Osteoblast (primary cell): ENCODE measurements at regions not wholly inside any gene's neighbourhood (a gene's known extent, or its start where the extent isn't known, plus 50 kb on each side); places are given as distances from the start of the nearest gene placed in this dataset.
"Not testable (repeated sequence)": the region's sequence is repeated elsewhere in the genome, so short reads cannot be mapped to it uniquely, and the experiment has no call there.

Experiments
- DNase-seq: peaks from one replicate; pipeline ENCODE4 v3.0.0; 2011; ENCODE audit warnings: low spot score, mixed read lengths; ENCODE audit not compliant: insufficient read length; ENCODE audit errors: missing footprints
- H2AFZ ChIP-seq: 2 replicates; pipeline ENCODE4 v1.6.0; 2011; ENCODE audit warnings: mild to moderate bottlenecking, low read length
- H3K27ac ChIP-seq: 2 replicates; pipeline ENCODE4 v1.5.1; 2011; ENCODE audit warnings: mild to moderate bottlenecking, low read depth, low read length, moderate library complexity
- H3K27me3 ChIP-seq: 2 replicates; pipeline ENCODE4 v1.6.0; 2012; ENCODE audit warnings: mild to moderate bottlenecking, control low read depth, inconsistent platforms, low read length, moderate library complexity; ENCODE audit not compliant: insufficient read depth
- H3K36me3 ChIP-seq: 2 replicates; pipeline ENCODE4 v1.5.1; 2011; ENCODE audit warnings: mild to moderate bottlenecking, low read length, control low read depth, moderate library complexity; ENCODE audit not compliant: insufficient read depth
- H3K4me1 ChIP-seq: 2 replicates; pipeline ENCODE4 v1.5.1; 2011; ENCODE audit warnings: mild to moderate bottlenecking, low read length, control low read depth, moderate library complexity; ENCODE audit not compliant: insufficient read depth
- H3K4me2 ChIP-seq: 2 replicates; pipeline ENCODE4 v1.6.0; 2011; ENCODE audit warnings: mild to moderate bottlenecking, low read length; ENCODE audit not compliant: insufficient read depth
- H3K4me3 ChIP-seq: fragments of 200-600 bp; sonication (generic); 3 replicates; pipeline ENCODE4 v1.5.1; 2012; ENCODE audit warnings: mild to moderate bottlenecking, low read length, inconsistent platforms; ENCODE audit not compliant: insufficient read depth
- H3K79me2 ChIP-seq: 2 replicates; pipeline ENCODE4 v1.6.0; 2012; ENCODE audit warnings: mild to moderate bottlenecking, low read length, control low read depth, inconsistent platforms; ENCODE audit not compliant: insufficient read depth
- H3K9me3 ChIP-seq: 2 replicates; pipeline ENCODE4 v1.5.1; 2011; ENCODE audit warnings: low read depth, low read length, control low read depth
- H4K20me1 ChIP-seq: 2 replicates; pipeline ENCODE4 v1.6.0; 2012; ENCODE audit warnings: mild to moderate bottlenecking, low read length, control low read depth; ENCODE audit not compliant: insufficient read depth
- CTCF ChIP-seq: IDR thresholded peaks from 2 replicates; pipeline ENCODE4 v1.5.1; 2011; ENCODE audit warnings: mild to moderate bottlenecking, low read depth, low read length, moderate library complexity; ENCODE audit errors: extremely low read depth

- not testable (repeated sequence) for H3K27ac ChIP-seq, H4K20me1 ChIP-seq, H3K79me2 ChIP-seq, H2AFZ ChIP-seq, DNase-seq, H3K9me3 ChIP-seq, H3K4me3 ChIP-seq, H3K4me2 ChIP-seq, H3K36me3 ChIP-seq, H3K27me3 ChIP-seq, H3K4me1 ChIP-seq
These were observed 361.4 kb downstream of the ZBBX start for GRCh38 chr3:167018591-167019111.

- H3K27me3 ChIP-seq = no peaks in the 10 kb centered on the region
- H3K36me3 ChIP-seq = no peaks in the 10 kb centered on the region
- no peak for DNase-seq
- H3K79me2 ChIP-seq = no peaks in the 10 kb centered on the region
- no peak overlapping the region for H3K27ac ChIP-seq
- H4K20me1 ChIP-seq = no peaks in the 10 kb centered on the region
- H3K4me1 ChIP-seq = no peaks in the 10 kb centered on the region
- H3K4me3 ChIP-seq = no peak overlapping the region
- no peak for TF ChIP-seq CTCF
- H3K9me3 ChIP-seq = peaks cover 2% of the 10 kb centered on the region
- H3K4me2 ChIP-seq = no peak overlapping the region
- H2AFZ ChIP-seq = no peak overlapping the region
These were observed 367.4 kb downstream of the ZBBX start for GRCh38 chr3:167012691-167013090.

GRCh38 chr3:167008791-167009190 lies 371.3 kb downstream of the ZBBX start:
- Histone ChIP-seq H3K9me3 (no peaks in the 10 kb centered on the region), H3K4me1 (no peaks in the 10 kb centered on the region), H3K27ac (no peak overlapping the region), H4K20me1 (no peaks in the 10 kb centered on the region), H3K79me2 (no peaks in the 10 kb centered on the region), H3K36me3 (no peaks in the 10 kb centered on the region), H3K4me3 (no peak overlapping the region), H3K4me2 (no peak overlapping the region), H2AFZ (no peak overlapping the region), H3K27me3 (no peaks in the 10 kb centered on the region)
- no peak for TF ChIP-seq CTCF
- no peak for DNase-seq

GRCh38 chr3:167001374-167001773 lies 378.7 kb downstream of the ZBBX start:
- no peak for TF ChIP-seq CTCF
- H3K4me1 ChIP-seq = no peaks in the 10 kb centered on the region
- no peak overlapping the region for H3K27ac ChIP-seq
- no peak for DNase-seq
- no peak overlapping the region for H3K4me3 ChIP-seq
- no peak overlapping the region for H2AFZ ChIP-seq
- H3K36me3 ChIP-seq = no peaks in the 10 kb centered on the region
- H3K4me2 ChIP-seq = no peak overlapping the region
- H3K79me2 ChIP-seq = no peaks in the 10 kb centered on the region
- no peaks in the 10 kb centered on the region for H4K20me1 ChIP-seq
- H3K27me3 ChIP-seq = no peaks in the 10 kb centered on the region
- H3K9me3 ChIP-seq = no peaks in the 10 kb centered on the region
